HG02870 (cell line): ENCODE measurements at regions not wholly inside any gene's neighbourhood (a gene's known extent, or its start where the extent isn't known, plus 50 kb on each side); places are given as distances from the start of the nearest gene placed in this dataset.
A peak's percentile ranks its signal among the peaks of the same experiment; 100 is the strongest.
"Not testable (repeated sequence)": the region's sequence is repeated elsewhere in the genome, so short reads cannot be mapped to it uniquely, and the experiment has no call there.

Experiments
- ATAC-seq: cut with Tn5 transposase; IDR thresholded peaks from one replicate; pipeline ENCODE4 v1.9.1; 2021; ENCODE audit warnings: mild to moderate bottlenecking, moderate library complexity; ENCODE audit not compliant: unreplicated experiment

DNA sequence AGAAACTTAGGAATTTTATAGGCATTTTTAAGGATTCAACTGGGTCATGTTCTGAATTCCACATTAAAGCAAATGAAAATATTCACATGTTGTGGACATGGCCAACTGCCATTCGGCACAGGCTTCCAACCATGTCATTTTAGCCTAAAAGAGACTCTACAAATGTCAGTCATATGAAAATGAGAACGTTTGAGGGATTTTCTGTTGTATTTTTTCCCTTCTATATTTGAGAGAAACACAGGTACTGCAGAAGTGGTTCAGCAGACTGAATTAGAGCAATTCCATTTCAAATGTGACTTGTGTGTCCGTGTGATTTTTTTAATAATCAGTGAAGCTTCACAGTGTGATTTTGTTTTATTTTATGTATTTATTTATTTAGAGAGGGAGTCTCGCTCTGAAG lies 124.3 kb downstream of the TP53TG3F start:
- peak; percentile 53 for ATAC-seq

DNA sequence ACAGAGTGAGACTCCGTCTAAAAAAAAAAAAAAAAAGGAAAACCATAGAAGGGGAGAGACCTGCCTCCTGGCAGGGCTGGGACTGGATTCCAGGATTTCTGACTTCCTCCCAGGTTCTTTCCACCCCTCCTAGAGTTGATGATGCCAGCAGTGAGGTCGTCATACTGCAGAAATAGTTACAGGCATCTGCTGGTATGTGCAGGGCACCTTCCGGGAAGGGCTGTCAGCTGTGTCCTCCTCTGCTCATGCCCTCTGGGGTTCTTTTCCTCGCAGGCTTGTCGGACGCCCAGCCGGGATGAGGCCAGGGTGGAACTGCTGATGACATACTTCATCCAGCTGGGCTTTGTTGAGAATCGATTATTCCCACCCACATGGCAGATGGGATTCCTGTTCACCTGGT lies 129.2 kb downstream of the TP53TG3F start:
- ATAC-seq, result not testable (repeated sequence)

DNA sequence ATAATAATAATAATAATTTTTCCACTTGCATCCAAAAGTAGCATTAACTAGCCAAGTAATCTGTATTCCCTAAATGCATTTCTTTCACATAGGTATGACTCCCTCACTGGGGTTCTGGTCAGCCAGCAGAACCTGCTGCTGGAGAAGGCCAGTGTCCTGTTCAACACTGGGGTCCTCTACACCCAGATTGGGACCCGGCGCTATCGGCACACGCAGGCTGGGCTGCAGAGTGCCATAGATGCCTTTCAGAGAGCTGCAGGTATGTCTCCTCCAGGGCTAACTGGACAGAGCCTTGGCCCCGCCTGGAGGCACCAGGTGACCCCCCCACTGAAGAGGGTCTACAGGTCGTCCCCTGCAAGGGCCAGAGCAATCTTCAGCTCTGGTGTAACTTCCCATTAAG lies 133.9 kb downstream of the TP53TG3F start:
- not testable (repeated sequence) for ATAC-seq

DNA sequence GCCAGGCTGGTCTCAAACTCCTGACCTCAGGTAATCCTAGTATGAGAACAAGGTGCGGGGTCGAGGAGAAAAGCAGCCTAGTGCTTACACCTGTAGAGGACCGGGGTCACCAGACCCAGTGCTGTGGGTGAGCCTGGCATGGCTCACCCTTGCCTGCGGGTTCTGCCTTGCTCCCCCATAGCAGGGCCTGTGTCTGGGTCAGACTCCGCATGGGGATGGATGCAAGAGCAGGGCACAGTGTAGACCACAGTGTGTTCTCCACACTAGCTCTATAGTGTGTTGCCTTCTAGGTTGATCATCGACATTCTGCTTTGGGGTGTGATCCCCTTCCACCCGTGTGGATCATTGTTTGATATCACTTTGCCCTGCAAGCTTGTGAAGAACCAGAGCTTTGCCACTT lies 135.7 kb downstream of the TP53TG3F start:
- not testable (repeated sequence) for ATAC-seq

DNA sequence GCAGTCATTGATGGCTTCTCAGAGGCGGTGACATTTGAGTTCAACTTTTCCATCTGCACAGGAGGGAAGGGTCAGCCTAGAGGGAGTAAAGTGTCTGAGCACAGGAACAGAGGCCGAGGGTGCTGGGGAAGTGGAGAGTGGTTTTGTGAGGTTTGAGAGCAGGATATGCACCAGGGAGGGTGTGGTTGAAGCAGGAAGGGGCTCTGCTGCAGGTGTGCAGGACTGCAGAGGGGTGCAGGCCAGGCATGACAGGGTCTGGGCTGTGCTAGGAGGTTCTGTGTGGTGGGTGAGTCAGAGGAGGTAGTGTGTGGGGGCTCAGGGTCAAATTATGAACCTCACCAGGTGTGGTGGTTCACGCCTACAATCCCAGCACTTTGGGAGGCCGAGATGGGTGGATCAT lies 141.6 kb downstream of the TP53TG3F start:
- ATAC-seq, result peak; percentile 59

DNA sequence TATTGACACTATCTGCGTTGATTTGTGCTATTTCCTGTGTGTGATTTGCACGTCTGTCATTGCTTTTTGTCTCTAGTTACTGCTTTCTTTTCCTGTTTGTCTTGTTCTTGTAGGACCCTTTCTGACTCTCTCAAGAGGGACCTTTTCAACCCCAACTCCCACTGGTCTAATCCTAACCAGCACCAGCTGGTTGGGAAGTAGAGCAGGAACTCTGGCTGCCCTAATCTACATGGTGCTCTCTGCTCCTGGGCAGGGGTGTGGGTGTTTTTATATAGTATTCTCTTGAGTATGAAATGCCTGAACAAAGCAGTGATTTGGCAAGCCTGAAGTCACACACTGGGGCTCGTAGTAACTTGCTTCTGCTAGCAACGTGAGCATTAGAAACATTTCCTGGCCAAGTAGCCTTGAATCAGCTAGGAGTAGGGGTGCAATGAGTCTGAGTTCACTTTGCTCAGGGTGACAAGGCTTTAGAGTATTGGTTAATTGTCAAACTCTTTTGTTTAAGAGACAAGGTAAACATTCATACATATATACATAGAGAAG lies 164.2 kb downstream of the TP53TG3F start:
- ATAC-seq, result not testable (repeated sequence)

DNA sequence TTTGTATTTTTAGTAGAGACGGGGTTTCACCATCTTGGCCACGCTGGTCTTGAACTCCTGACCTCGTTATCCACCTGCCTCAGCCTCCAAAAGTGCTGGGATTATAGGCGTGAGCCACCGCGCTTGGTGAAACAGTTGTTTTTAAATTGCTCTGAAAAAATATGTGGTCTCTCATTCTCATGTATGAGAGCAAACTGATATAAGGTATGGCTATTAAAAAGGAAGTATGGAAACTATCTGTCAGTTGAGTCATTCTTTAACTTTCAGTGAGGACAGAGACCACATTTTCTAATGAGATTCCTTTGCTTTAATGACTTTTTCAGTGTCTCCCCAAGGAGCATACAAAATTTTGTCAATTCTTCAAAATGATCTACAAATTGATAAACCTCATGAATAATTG lies 169.5 kb downstream of the TP53TG3F start:
- peak; percentile 64 for ATAC-seq

DNA sequence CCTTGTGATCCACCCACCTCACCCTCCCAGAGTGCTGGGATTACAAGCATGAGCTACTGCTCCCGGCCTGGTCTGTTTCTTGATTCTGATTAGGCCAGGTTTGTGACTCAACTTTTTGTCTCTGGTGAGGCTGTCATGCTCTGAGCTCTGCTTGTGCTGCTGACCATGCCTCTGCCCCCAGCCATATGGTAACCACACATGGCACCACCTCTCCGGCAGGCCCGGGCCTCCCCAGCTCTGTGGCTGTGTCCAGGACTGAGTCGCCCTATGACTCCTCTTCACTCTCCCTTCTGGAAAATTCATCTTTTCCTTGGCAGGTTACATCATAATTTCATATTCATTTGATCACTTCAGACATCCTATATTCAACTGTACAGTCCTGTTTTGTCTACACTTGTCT lies 172.3 kb downstream of the TP53TG3F start:
- ATAC-seq, result not testable (repeated sequence)

DNA sequence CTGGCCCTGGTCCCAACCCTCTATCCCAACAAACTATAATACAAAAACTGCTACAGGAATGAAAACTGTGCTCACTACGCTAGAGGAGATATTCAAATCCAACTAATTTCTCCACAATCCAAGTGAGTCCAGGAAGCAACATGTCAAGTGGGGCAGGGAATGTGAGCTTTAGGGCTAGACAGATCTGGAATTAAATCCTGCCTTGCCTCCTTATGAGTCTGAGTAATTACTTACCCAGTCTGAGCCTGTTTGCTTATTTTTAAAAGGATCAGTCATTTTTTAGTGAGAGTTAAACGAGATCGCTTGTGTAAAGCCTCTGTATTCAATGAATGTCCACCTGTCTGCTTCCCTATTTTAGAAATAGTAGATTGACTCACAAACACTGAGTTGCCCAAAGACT lies 174.6 kb downstream of the TP53TG3F start:
- ATAC-seq, result not testable (repeated sequence)

DNA sequence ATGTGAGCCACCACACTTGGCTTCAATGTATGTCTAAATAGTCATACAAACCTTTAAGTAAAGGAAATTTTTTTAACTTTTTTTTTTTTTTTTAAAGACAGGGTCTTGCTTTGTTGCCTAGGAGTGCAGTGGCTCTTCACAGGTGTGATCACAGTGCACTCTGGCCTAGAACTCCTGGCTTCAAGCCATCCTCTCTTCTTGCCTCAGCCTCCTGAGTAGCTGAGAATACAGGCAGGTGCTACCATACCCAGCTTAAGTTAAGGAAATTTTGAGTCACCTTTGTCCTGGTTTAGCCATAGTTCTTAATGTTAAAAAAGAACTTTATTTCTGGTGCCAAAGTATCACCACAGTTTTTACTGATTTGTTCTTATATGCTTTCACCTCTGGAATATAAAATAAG lies 177.3 kb downstream of the TP53TG3F start:
- not testable (repeated sequence) for ATAC-seq

DNA sequence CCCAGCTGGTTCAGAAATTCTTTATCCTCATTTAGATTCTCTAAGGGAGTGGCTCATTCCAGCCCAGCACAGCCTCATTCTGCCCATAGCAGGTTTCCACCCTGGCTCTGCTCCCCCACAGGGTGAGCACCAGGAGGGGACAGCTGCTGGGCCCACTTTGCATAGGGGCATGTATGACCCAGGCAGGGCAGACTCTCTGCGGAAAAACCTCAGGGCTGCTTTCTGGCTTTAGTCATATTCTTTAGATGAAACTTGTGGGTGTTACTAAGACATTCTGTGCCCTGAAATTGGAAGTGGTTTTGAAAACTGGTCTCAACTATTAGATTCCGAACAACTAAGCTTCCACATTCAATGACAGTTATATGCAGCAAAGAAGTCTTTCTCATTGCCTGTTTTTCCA lies 183.9 kb downstream of the TP53TG3F start:
- peak; percentile 86 for ATAC-seq

DNA sequence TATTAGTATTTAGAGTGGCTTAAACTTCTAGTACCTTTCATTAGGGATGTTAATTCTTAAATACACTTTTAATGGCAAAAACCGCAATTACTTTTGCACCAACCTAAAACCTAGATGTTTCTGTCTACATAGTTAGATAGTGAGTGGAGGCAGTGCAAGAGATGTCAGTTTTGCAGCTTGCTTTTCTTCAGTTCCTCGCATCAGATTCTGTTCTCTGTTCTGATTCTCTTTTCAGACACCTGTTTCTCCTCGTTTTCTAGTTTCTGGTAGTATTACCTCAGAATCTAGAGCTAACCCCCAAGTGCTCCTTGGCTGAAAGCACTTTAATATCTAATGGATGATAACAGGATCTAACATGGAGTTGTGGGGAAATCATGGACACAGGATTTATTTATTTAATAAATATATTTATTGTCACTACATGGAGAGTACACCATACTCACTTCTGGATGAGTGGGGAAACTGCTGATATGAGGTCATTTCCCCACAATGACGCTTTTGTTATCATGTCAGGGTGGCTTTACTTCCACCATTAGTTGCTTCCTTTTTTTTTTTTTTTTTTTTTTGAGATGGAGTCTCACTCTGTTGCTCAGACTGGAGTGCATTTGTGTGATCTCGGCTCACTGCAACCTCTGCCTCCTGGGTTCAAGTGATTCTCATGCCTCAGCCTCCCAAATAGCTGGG lies 184.4 kb downstream of the TP53TG3F start:
- peak; percentile 58 for ATAC-seq

DNA sequence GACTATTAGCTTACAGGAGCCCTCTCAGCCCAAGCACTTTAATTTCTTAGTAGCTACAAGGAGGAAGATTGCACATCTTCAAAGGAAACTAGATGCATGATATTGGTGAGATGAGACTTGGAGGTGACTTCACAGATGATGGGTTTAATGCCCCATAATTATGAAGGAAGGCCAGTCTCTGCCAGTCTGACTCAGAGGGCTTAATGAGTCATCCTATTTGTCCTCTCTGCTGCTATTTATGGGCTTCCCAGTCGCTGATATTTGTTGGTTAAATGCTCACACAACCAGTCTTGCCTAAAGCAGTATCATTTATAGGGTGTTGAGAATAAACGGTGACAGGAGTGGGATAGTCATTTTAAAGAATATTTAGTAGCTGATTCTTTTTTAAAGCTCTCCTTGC lies 187.0 kb downstream of the TP53TG3F start:
- not testable (repeated sequence) for ATAC-seq

DNA sequence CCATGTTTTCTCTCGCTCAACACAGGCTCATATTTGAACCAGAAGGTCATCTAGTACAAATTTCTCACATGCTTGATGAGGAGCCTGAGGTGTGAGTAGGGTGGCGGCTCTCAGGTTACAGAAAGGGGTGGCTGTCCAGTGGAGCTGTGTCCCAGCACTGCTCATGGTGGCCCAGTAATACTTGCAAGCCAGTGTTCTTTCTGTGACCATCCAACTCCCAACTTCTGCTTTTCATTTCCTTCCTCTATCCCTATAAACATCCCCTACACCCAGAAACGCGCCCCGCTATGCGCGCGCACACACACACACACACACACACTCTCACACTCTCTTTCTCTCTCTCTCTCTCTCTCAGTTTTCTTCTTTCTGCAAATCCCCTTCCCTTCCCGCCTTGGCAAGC lies 196.3 kb downstream of the TP53TG3F start:
- not testable (repeated sequence) for ATAC-seq

DNA sequence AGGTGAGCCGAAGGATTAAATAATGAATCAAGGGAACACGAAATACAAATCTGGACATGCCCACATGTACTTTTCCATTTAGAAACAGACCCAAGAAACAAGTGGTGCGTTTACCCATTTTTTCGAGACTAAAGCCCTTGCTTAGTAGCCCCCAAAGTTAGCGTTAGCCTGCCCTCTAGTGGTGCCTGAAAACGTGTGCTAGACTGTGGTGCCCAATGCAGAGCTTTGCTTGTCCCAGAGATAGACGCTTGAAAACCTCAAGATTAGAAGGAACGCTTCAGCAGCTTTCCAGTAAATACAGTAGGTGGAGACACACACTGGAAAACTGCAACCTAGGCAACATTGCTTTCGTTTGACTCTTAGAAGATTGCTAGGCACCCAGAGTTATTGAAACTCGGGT lies 197.0 kb downstream of the TP53TG3F start:
- peak; percentile 72 for ATAC-seq

DNA sequence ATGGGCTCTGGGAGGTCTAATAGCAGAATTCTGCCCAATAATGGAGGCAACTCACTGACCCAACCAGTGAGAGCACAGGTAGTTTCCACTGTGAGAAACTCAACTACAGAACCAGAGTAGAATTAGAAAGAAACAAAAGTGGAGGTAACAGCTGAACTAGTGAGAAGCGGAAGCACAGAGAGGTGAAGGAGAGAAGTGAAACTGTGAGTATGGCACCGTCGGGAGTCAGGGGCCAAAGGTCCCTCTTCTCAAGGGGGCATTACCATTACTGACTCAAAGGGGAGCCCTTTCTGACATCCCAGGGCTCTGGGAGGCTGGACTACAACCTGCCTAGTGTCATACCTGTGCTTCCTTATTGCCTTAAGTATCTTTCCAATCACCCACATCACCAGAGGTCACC lies 198.3 kb downstream of the TP53TG3F start:
- ATAC-seq, result peak; percentile 59

DNA sequence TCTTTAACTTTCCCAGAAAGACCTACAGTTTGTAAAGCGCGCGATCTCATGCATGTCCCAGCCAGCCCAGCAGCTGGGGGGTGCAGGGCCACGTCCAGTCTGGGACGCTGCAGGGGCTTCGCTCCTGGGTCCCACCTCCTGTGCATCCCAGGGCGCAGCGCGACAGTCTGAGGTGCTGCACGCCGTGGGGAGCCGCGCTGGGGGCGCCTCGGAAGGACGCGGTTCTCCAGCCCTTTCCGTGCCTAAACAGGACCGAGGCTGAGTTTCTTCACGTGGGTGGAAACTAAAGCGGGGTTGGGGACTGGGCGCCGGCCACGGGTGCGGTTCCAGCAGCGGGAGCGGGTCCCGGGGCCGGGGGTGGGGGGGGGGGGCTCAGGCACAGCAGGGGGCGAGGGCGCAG lies 221.4 kb downstream of the TP53TG3F start:
- ATAC-seq, result not testable (repeated sequence)

DNA sequence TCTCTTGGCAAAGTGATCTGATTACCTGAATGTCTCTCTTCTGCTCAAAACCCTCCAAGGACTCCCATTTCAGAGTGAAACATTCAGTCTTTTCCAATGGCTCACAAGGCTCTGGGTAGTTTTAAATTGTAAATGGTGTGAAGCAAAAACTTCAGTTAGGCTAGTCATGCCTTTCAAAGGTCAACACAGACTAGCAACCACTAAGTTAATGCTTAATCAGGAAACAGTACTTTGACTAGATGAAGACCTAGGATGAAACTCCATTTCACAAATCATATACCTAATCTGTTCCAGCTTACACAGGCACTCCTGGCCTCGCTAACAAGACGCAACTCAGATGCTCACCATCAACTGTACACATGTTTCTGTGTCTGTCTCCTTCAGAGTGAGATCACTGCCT lies 240.9 kb downstream of the TP53TG3F start:
- ATAC-seq, result not testable (repeated sequence)

DNA sequence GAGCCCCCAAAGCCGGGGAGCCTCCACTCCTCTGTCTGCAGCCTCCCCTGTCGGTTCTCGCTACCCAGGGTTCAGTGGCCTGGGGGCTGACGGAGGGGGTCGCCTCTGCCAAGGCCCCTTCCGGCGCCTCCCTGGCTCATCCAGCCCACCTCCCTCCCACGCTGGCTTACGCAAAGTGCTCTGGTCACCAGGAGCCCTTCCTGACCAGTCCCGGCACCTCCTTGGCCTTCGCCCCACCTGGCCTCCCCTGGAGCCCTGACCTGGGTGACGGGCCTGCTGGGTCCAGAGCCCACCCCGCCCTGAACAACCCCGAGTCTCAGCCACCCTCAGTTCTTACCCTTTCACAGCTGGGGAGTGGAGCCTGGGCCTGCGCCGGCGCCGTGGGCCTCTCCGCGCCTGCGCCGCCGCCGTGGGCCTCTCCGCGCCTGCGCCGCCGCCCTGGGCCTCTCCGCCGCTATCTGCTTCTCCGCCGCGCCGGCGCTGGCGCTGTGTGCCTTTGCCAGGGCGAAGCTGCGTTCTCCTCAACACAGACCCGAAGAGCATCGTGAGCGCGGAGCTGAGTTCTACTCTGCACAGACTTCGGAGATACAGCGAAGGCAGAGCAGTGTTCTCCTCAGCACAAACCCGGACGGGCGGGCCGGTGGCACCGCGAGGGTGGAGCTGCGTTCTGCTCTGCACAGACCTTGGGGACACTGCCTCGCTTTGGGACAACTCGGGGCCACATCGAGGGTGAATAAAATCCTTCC lies 247.6 kb downstream of the TP53TG3F start:
- ATAC-seq, result not testable (repeated sequence)

DNA sequence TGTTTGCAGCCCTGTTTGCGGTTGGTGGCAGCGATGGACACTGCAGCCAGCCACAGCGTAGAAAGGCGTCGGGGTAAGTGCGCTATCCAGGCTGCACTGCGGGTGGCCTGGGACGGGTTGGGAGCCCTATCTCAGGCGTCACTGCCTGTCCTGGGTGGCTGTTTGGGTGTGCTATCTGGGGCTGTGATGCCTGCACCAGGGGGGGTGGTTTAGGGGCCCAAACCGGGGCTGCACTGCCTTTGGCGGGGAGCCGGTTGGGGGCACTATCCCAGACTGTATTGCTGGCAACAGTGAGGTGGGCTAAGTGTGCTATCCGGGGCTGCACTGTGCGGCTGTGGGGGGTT lies 248.2 kb downstream of the TP53TG3F start:
- not testable (repeated sequence) for ATAC-seq

DNA sequence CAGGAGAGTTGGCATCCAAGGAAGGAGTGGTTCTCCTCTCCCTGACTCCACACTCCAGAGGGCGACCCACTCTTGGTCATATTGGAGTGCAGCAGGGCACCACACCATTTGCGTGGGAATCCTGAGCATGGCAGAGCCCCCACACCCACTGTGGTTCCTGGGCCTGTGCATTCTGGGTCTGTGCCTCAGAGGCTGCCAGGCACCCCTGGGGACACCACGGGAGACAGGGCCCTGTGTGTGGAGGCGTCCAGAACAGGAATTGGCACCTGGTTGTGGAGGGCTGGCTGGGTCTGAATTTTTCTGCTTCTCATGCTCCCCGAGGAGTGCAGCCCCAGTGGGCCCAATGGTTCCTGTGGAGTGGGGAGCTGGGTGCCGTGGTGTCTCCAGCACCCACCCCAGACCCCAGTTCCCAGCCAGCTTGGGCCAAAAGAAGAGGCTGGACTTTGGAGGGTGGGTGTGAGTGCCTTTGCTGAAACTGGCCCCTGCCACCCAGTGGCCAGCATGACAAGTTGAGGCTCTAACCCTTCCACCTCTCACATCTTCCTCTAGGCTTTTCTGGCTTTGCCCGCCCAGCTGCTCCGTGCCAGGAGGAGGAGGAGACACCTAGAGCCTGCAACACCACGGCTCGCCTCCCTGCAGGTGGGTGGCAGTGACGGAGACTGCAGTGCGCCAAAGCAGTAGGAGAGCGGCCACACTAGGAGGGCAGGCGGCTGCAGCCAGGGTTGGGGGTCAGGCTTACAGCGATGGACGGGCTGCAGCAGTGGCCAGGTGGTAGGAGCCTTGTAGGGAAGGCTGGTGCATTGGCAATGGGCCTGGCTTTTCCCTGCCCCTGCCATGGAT lies 250.7 kb downstream of the TP53TG3F start:
- not testable (repeated sequence) for ATAC-seq
